B cell (primary cell): ENCODE measurements at regions not wholly inside any gene's neighbourhood (a gene's known extent, or its start where the extent isn't known, plus 50 kb on each side); places are given as distances from the start of the nearest gene placed in this dataset.

Experiments
- ATAC-seq: fragments of 200-7000 bp; cut with Tn5 transposase; one replicate; pipeline ENCODE4 v1.10.0; 2021; ENCODE audit warnings: low read depth, mild to moderate bottlenecking, moderate number of reproducible peaks, moderate library complexity
- CTCF ChIA-PET: fragments of 350-600 bp; sonication (Branson Sonifier 250); formaldehyde crosslinking; loops from one replicate; lab custom pipeline; 2021; ENCODE audit warnings: antibody characterized with exemption, inconsistent platforms; lab: Charles Lee
- POLR2A ChIA-PET: fragments of 350-600 bp; sonication (Branson Sonifier 250); formaldehyde crosslinking; loops from one replicate; lab custom pipeline; 2021; ENCODE audit warnings: antibody characterized with exemption; lab: Charles Lee
- DNase-seq: peaks from one replicate; pipeline ENCODE4 v3.0.0; 2013
- H2AFZ ChIP-seq: 2 replicates; pipeline ENCODE4 v1.6.1; 2012; ENCODE audit warnings: mild to moderate bottlenecking, low read depth, low read length; ENCODE audit not compliant: insufficient read depth, poor library complexity, severe bottlenecking
- H3K27ac ChIP-seq, 2 donors: 1 replicate in 1 of 2; 2 replicates in 1 of 2; pipeline ENCODE4 v1.5.1; 2012 to 2013; ENCODE audit warnings: low read length in 2 of 2, mild to moderate bottlenecking in 2 of 2, moderate library complexity in 1 of 2
- H3K27me3 ChIP-seq, 4 experiments: fragments of 200-600 bp in 1 of 4; sonication (generic) in 1 of 4; replicated peaks in 1 of 4; 1 replicate in 2 of 4; 2 replicates in 2 of 4; pipeline versions ENCODE4 v1.6.1 to v1.7.0; 2013 to 2016; ENCODE audit warnings: low read length in 3 of 4, mild to moderate bottlenecking in 2 of 4, mixed read lengths in 1 of 4, moderate library complexity in 1 of 4; ENCODE audit not compliant: insufficient read depth in 4 of 4, control insufficient read depth in 3 of 4; ENCODE audit errors: control extremely low read depth in 1 of 4
- H3K36me3 ChIP-seq, 2 experiments: replicated peaks in 1 of 2; 1 replicate in 1 of 2; 2 replicates in 1 of 2; pipeline versions ENCODE4 v1.6.1 to v1.7.1; 2013; ENCODE audit warnings: low read length in 1 of 2; ENCODE audit not compliant: insufficient read depth in 2 of 2, control insufficient read depth in 1 of 2; ENCODE audit errors: control extremely low read depth in 1 of 2, extremely low read depth in 1 of 2
- H3K4me1 ChIP-seq, 2 donors: fragments of 200-600 bp in 1 of 2; sonication (generic) in 1 of 2; 1 replicate in 1 of 2; 2 replicates in 1 of 2; pipeline versions ENCODE4 v1.5.1 to v1.6.1; 2013 to 2017; ENCODE audit warnings: low read length in 2 of 2; ENCODE audit not compliant: control insufficient read depth in 2 of 2, insufficient read depth in 2 of 2
- H3K4me2 ChIP-seq: replicated peaks from 2 replicates; pipeline ENCODE3; 2012; ENCODE audit warnings: mild to moderate bottlenecking, low read depth, low read length; ENCODE audit not compliant: poor library complexity, severe bottlenecking
- H3K4me3 ChIP-seq, 5 experiments: fragments of 200-600 bp in 1 of 5; sonication (generic) in 1 of 5; 1 replicate in 3 of 5; 2 replicates in 2 of 5; pipeline versions ENCODE4 v1.5.1 to v1.7.0; 2011 to 2016; ENCODE audit warnings: low read length in 4 of 5, mild to moderate bottlenecking in 4 of 5, low read depth in 2 of 5, control low read depth in 1 of 5, moderate library complexity in 1 of 5; ENCODE audit not compliant: insufficient read depth in 1 of 5; ENCODE audit errors: control extremely low read depth in 1 of 5, extremely low read depth in 1 of 5
- H3K79me2 ChIP-seq: fragments of 200-600 bp; sonication (generic); one replicate; pipeline ENCODE4 v1.6.0; 2016; ENCODE audit warnings: low read length; ENCODE audit not compliant: control insufficient read depth, insufficient read depth
- H3K9ac ChIP-seq: fragments of 200-600 bp; sonication (generic); 2 replicates; pipeline ENCODE4 v1.6.1; 2017; ENCODE audit warnings: mild to moderate bottlenecking, low read length, moderate library complexity
- H3K9me3 ChIP-seq, 3 donors: one replicate each; pipeline versions ENCODE4 v1.6.1 to v1.7.1; 2013; ENCODE audit warnings: low read length in 2 of 3; ENCODE audit not compliant: control insufficient read depth in 2 of 3, insufficient read depth in 1 of 3; ENCODE audit errors: control extremely low read depth in 1 of 3
- H4K20me1 ChIP-seq: 2 replicates; pipeline ENCODE4 v1.6.0; 2012; ENCODE audit warnings: mild to moderate bottlenecking, low read length; ENCODE audit not compliant: insufficient read depth, control insufficient read depth, poor library complexity, severe bottlenecking
- H3K27ac Mint-ChIP-seq: one replicate; pipeline ENCODE4 v1.8.0; 2021; ENCODE audit warnings: mixed read lengths
- H3K27me3 Mint-ChIP-seq: one replicate; pipeline ENCODE4 v1.8.0; 2021; ENCODE audit warnings: mixed read lengths
- H3K4me1 Mint-ChIP-seq: one replicate; pipeline ENCODE4 v1.8.0; 2021; ENCODE audit warnings: mixed read lengths
- H3K4me3 Mint-ChIP-seq: one replicate; pipeline ENCODE4 v1.8.0; 2021; ENCODE audit warnings: mixed read lengths
- H3K9me3 Mint-ChIP-seq: one replicate; pipeline ENCODE4 v1.8.0; 2022; ENCODE audit warnings: mixed read lengths; ENCODE audit not compliant: insufficient read depth
- CTCF ChIP-seq: fragments of 200-600 bp; IDR thresholded peaks from one replicate; pipeline ENCODE4 v1.8.0; 2022; ENCODE audit warnings: antibody characterized with exemption, mild to moderate bottlenecking
- EZH2 ChIP-seq: IDR thresholded peaks from 2 replicates; pipeline ENCODE4 v1.6.1; 2012; ENCODE audit warnings: borderline replicate concordance, low read depth, mild to moderate bottlenecking, moderate library complexity, low read length; ENCODE audit not compliant: insufficient read depth, poor library complexity, severe bottlenecking
- WGBS: methylation state at CpG from one replicate; pipeline ENCODE4 v1.1.5; 2013; ENCODE audit warnings: missing lambda C conversion rate; ENCODE audit not compliant: insufficient coverage; 5-methylcytosine and 5-hydroxymethylcytosine counted together
- intact Hi-C: fragments of 100-400 bp; cut with micrococcal nuclease; formaldehyde crosslinking; loops from one replicate; pipeline ENCODE4 v1.10.0; 2022

GRCh38 chr12:90859591-90859990, 95.4 kb downstream of the CCER1 start:
- Mint-ChIP-seq H3K4me1 (no peaks in the 10 kb centered on the region), H3K27ac (no peak overlapping the region), H3K9me3 (no peaks in the 10 kb centered on the region), H3K4me3 (no peak overlapping the region), H3K27me3 (no peaks in the 10 kb centered on the region)
- Histone ChIP-seq H3K4me1 (no peaks in the 10 kb centered on the region), H3K4me3 (no peak overlapping the region), H3K27ac (no peak overlapping the region), H2AFZ (no peak overlapping the region), H3K9ac (no peak overlapping the region), H3K27me3 (no peaks in the 10 kb centered on the region), H3K36me3 (no peaks in the 10 kb centered on the region), H4K20me1 (no peaks in the 10 kb centered on the region), H3K4me2 (no peak overlapping the region), H3K79me2 (no peaks in the 10 kb centered on the region), H3K9me3 (no peaks in the 10 kb centered on the region)
- no peak for DNase-seq
- ChIA-PET CTCF (no interaction called here), POLR2A (no interaction called here)
- TF ChIP-seq EZH2: no peak
- TF ChIP-seq CTCF: no peak
- intact Hi-C loops: no loop called here
- no peak for ATAC-seq

- POLR2A ChIA-PET: no interaction called here
- Histone ChIP-seq H2AFZ (no peak overlapping the region), H3K36me3 (no peaks in the 10 kb centered on the region), H3K4me3 (no peak overlapping the region), H3K4me1 (no peaks in the 10 kb centered on the region), H3K27me3 (no peaks in the 10 kb centered on the region), H4K20me1 (no peaks in the 10 kb centered on the region), H3K9me3 (no peaks in the 10 kb centered on the region), H3K4me2 (no peak overlapping the region), H3K27ac (no peak overlapping the region), H3K9ac (no peak overlapping the region), H3K79me2 (no peaks in the 10 kb centered on the region)
- TF ChIP-seq EZH2 (no peak), CTCF (no peak)
- CTCF ChIA-PET: no interaction called here
- Mint-ChIP-seq H3K4me1 (peaks cover 2% of the 10 kb centered on the region), H3K27ac (no peak overlapping the region), H3K9me3 (no peaks in the 10 kb centered on the region), H3K27me3 (no peaks in the 10 kb centered on the region), H3K4me3 (no peak overlapping the region)
- ATAC-seq: no peak
- DNase-seq: no peak
- no CpG with 5 or more reads among the region's 2 CpGs for WGBS
- intact Hi-C loops: no loop called here
These were observed 96.7 kb downstream of the CCER1 start for GRCh38 chr12:90858252-90858651.
